IMR-90 (cell line): ENCODE measurements at regions not wholly inside any gene's neighbourhood (a gene's known extent, or its start where the extent isn't known, plus 50 kb on each side); places are given as distances from the start of the nearest gene placed in this dataset.

Source experiments
- ATAC-seq: fragments of 200-7000 bp; cut with Tn5 transposase; 2 replicates; pipeline ENCODE4 v1.9.1; 2020; ENCODE audit warnings: low read depth, mild to moderate bottlenecking, moderate library complexity
- BruUV-seq: library from RNA; stranded (reverse); fragments of 400-500 nt; replicated peaks from 2 replicates; lab custom pipeline; 2021; lab: Mats Ljungman, UMichigan
- CTCF ChIA-PET: fragments of 300-600 bp; formaldehyde crosslinking; extraction: SDS; loops from one replicate; lab custom pipeline; 2021; ENCODE audit warnings: antibody characterized with exemption; lab: Yijun Ruan, JAX
- POLR2A ChIA-PET: fragments of 300-600 bp; sonication (Branson Sonifier 250); formaldehyde crosslinking; loops from one replicate; lab custom pipeline; 2022; ENCODE audit warnings: antibody characterized with exemption; ENCODE audit not compliant: unreplicated experiment; lab: Charles Lee
- DNase-seq: peaks from one replicate; pipeline ENCODE4 v3.0.0; 2013
- H2AFZ ChIP-seq: replicated peaks from 2 replicates; pipeline ENCODE3; 2013; ENCODE audit warnings: low read length, mild to moderate bottlenecking; ENCODE audit not compliant: poor library complexity
- H2AK5ac ChIP-seq: 2 replicates; pipeline ENCODE4 v1.6.1; 2013; ENCODE audit warnings: low read depth, low read length, inconsistent platforms
- H2AK9ac ChIP-seq: replicated peaks from 2 replicates; pipeline ENCODE3; 2013; ENCODE audit warnings: mild to moderate bottlenecking, low read depth, low read length, moderate library complexity; ENCODE audit not compliant: poor library complexity
- H2BK120ac ChIP-seq: 2 replicates; pipeline ENCODE4 v1.6.1; 2013; ENCODE audit warnings: low read depth, low read length, inconsistent platforms
- H2BK15ac ChIP-seq: 3 replicates; pipeline ENCODE4 v1.6.1; 2013; ENCODE audit warnings: low read depth, low read length, inconsistent platforms
- H2BK20ac ChIP-seq: 2 replicates; pipeline ENCODE4 v1.6.1; 2013; ENCODE audit warnings: low read depth, mild to moderate bottlenecking, inconsistent platforms, low read length, moderate library complexity
- H2BK5ac ChIP-seq: 2 replicates; pipeline ENCODE4 v1.6.1; 2013; ENCODE audit warnings: mild to moderate bottlenecking, low read depth, low read length, inconsistent platforms; ENCODE audit not compliant: poor library complexity, severe bottlenecking
- H3K14ac ChIP-seq: replicated peaks from 2 replicates; pipeline ENCODE4 v1.6.1; 2013; ENCODE audit warnings: low read depth, low read length, inconsistent platforms
- H3K18ac ChIP-seq: 2 replicates; pipeline ENCODE4 v1.6.1; 2013; ENCODE audit warnings: low read depth, low read length, control low read depth
- H3K23ac ChIP-seq: 2 replicates; pipeline ENCODE4 v1.6.1; 2013; ENCODE audit warnings: low read depth, low read length, inconsistent platforms
- H3K27ac ChIP-seq: 2 replicates; pipeline ENCODE4 v1.5.1; 2013; ENCODE audit warnings: mild to moderate bottlenecking, control low read depth, low read length; ENCODE audit not compliant: insufficient read depth
- H3K27me3 ChIP-seq: 2 replicates; pipeline ENCODE4 v1.6.1; 2013; ENCODE audit warnings: low read length; ENCODE audit not compliant: control insufficient read depth, insufficient read depth
- H3K36me3 ChIP-seq: 2 replicates; pipeline ENCODE4 v1.6.1; 2013; ENCODE audit warnings: low read length, mixed read lengths; ENCODE audit not compliant: control insufficient read depth, insufficient read depth
- H3K4ac ChIP-seq: 2 replicates; pipeline ENCODE4 v1.6.1; 2013; ENCODE audit warnings: low read depth, low read length, inconsistent platforms
- H3K4me1 ChIP-seq: 2 replicates; pipeline ENCODE4 v1.6.1; 2013; ENCODE audit warnings: low read length, mixed read lengths; ENCODE audit not compliant: control insufficient read depth, insufficient read depth
- H3K4me2 ChIP-seq: 2 replicates; pipeline ENCODE4 v1.6.1; 2013; ENCODE audit warnings: low read depth, mild to moderate bottlenecking, control low read depth, low read length, moderate library complexity
- H3K4me3 ChIP-seq: 2 replicates; pipeline ENCODE4 v1.5.1; 2013; ENCODE audit warnings: low read depth, mild to moderate bottlenecking, control low read depth, low read length, moderate library complexity; ENCODE audit not compliant: insufficient read depth
- H3K56ac ChIP-seq: 2 replicates; pipeline ENCODE4 v1.6.1; 2013; ENCODE audit warnings: low read length, inconsistent platforms; ENCODE audit not compliant: insufficient read depth; ENCODE audit errors: extremely low read depth
- H3K79me1 ChIP-seq, 2 experiments: 2 replicates each; pipeline ENCODE4 v1.6.1; 2013; ENCODE audit warnings: low read length in 2 of 2, inconsistent platforms in 1 of 2, low read depth in 1 of 2
- H3K9ac ChIP-seq: 2 replicates; pipeline ENCODE4 v1.6.1; 2013; ENCODE audit warnings: low read depth, low read length, control low read depth
- H3K9me1 ChIP-seq: 2 replicates; pipeline ENCODE4 v1.6.1; 2013; ENCODE audit warnings: low read length, inconsistent platforms; ENCODE audit not compliant: insufficient read depth
- H3K9me3 ChIP-seq: 2 replicates; pipeline ENCODE4 v1.6.1; 2013; ENCODE audit warnings: low read length; ENCODE audit not compliant: control insufficient read depth, insufficient read depth
- H4K20me1 ChIP-seq: 2 replicates; pipeline ENCODE4 v1.6.1; 2013; ENCODE audit warnings: low read length, inconsistent platforms; ENCODE audit not compliant: insufficient read depth
- H4K5ac ChIP-seq: 2 replicates; pipeline ENCODE4 v1.6.1; 2013; ENCODE audit warnings: mild to moderate bottlenecking, low read depth, low read length, control low read depth
- H4K8ac ChIP-seq, 2 experiments: 2 replicates each; pipeline ENCODE4 v1.6.1; 2013; ENCODE audit warnings: low read depth in 2 of 2, low read length in 2 of 2, control low read depth in 1 of 2, inconsistent platforms in 1 of 2
- H4K91ac ChIP-seq: 2 replicates; pipeline ENCODE4 v1.6.1; 2013; ENCODE audit warnings: low read depth, low read length, inconsistent platforms; ENCODE audit not compliant: insufficient read depth
- CTCF ChIP-seq: conservative IDR thresholded peaks from 2 replicates; pipeline ENCODE4 v1.5.1; 2012; ENCODE audit warnings: mild to moderate bottlenecking, low read depth, low read length, improper control_type of control experiment
- NFE2L2 ChIP-seq: fragments of 150-350 bp; IDR thresholded peaks from 2 replicates; pipeline ENCODE4 v1.6.1; 2016; ENCODE audit warnings: low read depth, mild to moderate bottlenecking, low read length
- USF2 ChIP-seq: fragments of 150-350 bp; IDR thresholded peaks from 2 replicates; pipeline ENCODE4 v1.6.1; 2017; ENCODE audit warnings: mild to moderate bottlenecking, antibody characterized with exemption, low read length, low read depth
- WGBS, 2 experiments: methylation state at CpG; one replicate each; pipeline versions ENCODE4 v1.1.5 to v1.1.7; 2013; ENCODE audit warnings: missing lambda C conversion rate in 2 of 2; ENCODE audit not compliant: insufficient read length in 1 of 2; ENCODE audit errors: extremely low coverage in 2 of 2; 5-methylcytosine and 5-hydroxymethylcytosine counted together
- dilution Hi-C: fragments of 300-500 bp; cut with HindIII; formaldehyde crosslinking; loops from one replicate; pipeline ENCODE4 v1.14.3; 2018; ENCODE audit warnings: low sequenced_read_pairs; ENCODE audit not compliant: unreplicated experiment
- in situ Hi-C: fragments of 300-500 bp; cut with MboI; formaldehyde crosslinking; loops from 3 replicates; pipeline ENCODE4 v1.14.3; 2019; ENCODE audit warnings: low sequenced_read_pairs, inconsistent platforms, mixed read lengths
- intact Hi-C: fragments of 100-400 bp; cut with micrococcal nuclease; formaldehyde crosslinking; loops from 2 replicates; pipeline ENCODE4 v1.10.0; 2022

- in situ Hi-C loops: no loop called here
- BruUV-seq: no TSS peak
- ATAC-seq: peak; percentile 48
- Histone ChIP-seq H3K56ac (no peak overlapping the region), H2AFZ (no peak overlapping the region), H3K79me1 (no peaks in the 10 kb centered on the region), H3K36me3 (no peaks in the 10 kb centered on the region), H4K5ac (no peak overlapping the region), H2AK5ac (no peak overlapping the region), H2BK120ac (no peak overlapping the region), H2BK5ac (no peak overlapping the region), H3K4me3 (no peak overlapping the region), H3K9ac (no peak overlapping the region), H3K23ac (no peak overlapping the region), H3K9me1 (peaks cover 3% of the 10 kb centered on the region), H3K9me3 (no peaks in the 10 kb centered on the region), H3K18ac (no peak overlapping the region), H3K27me3 (peaks cover 52% of the 10 kb centered on the region), H2AK9ac (no peak overlapping the region), H2BK15ac (no peak overlapping the region), H3K14ac (no peak overlapping the region), H3K4me2 (no peak overlapping the region), H4K20me1 (no peaks in the 10 kb centered on the region), H2BK20ac (no peak overlapping the region), H3K4ac (no peak overlapping the region), H4K8ac (no peak overlapping the region), H4K91ac (no peak overlapping the region), H3K27ac (no peak overlapping the region), H3K4me1 (peaks cover 2% of the 10 kb centered on the region; the same call in 1 of the 2 replicates)
- dilution Hi-C loops: no loop called here
- DNase-seq: no peak
- ChIA-PET POLR2A (no interaction called here), CTCF (no interaction called here)
- WGBS, 2 experiments: no CpG with 5 or more reads among the region's 4 CpGs
- intact Hi-C loops: no loop called here
- TF ChIP-seq NFE2L2 (no peak), CTCF (peak; percentile 47), USF2 (no peak)
These were observed 241.2 kb downstream of the FOXL1 start for GRCh38 chr16:86819533-86819892.
